GM18511 (cell line): ENCODE measurements at regions not wholly inside any gene's neighbourhood (a gene's known extent, or its start where the extent isn't known, plus 50 kb on each side); places are given as distances from the start of the nearest gene placed in this dataset.

Source experiments
- ATAC-seq: cut with Tn5 transposase; IDR thresholded peaks from one replicate; pipeline ENCODE4 v1.9.1; 2021; ENCODE audit warnings: mild to moderate bottlenecking, moderate library complexity; ENCODE audit not compliant: unreplicated experiment

GRCh38 chr4:41487868-41488440 is 50.0 kb upstream of the LIMCH1 start:
- no peak for ATAC-seq
